ENCODE measurements at regions not wholly inside any gene's neighbourhood (a gene's known extent, or its start where the extent isn't known, plus 50 kb on each side); places are given as distances from the start of the nearest gene placed in this dataset.
"Not testable (repeated sequence)": the region's sequence is repeated elsewhere in the genome, so short reads cannot be mapped to it uniquely, and the experiment has no call there.

GRCh38 chr7:6953138-6953797 is 127.2 kb upstream of the CCZ1B start:
- H3K4me1 ChIP-seq (ENCODE audit: insufficient read depth, low read length); H3K9me3 ChIP-seq (ENCODE audit: low read depth, low read length); H3K4me2 ChIP-seq (ENCODE audit: insufficient read depth, low read length); H3K79me2 ChIP-seq (ENCODE audit: insufficient read depth, low read length); H3K27me3 ChIP-seq (ENCODE audit: insufficient read depth, low read length); H4K20me1 ChIP-seq (ENCODE audit: insufficient read depth, low read length); H3K36me3 ChIP-seq (ENCODE audit: insufficient read depth, low read length); DNase-seq (ENCODE audit: insufficient read length, low spot score, missing footprints); H2AFZ ChIP-seq (ENCODE audit: low read length); H3K27ac ChIP-seq (ENCODE audit: low read depth, low read length); H3K4me3 ChIP-seq (ENCODE audit: insufficient read depth, low read length): not testable (repeated sequence)
- TF ChIP-seq CTCF (IDR thresholded peaks at IDR 0.05; ENCODE audit: extremely low read depth, low read depth, low read length), result peak; percentile 28

- not testable (repeated sequence) for H3K4me1 ChIP-seq (ENCODE audit: insufficient read depth, low read length); H3K27ac ChIP-seq (ENCODE audit: low read depth, low read length); H3K9me3 ChIP-seq (ENCODE audit: low read depth, low read length); H3K4me2 ChIP-seq (ENCODE audit: insufficient read depth, low read length); H2AFZ ChIP-seq (ENCODE audit: low read length); H3K27me3 ChIP-seq (ENCODE audit: insufficient read depth, low read length); H3K36me3 ChIP-seq (ENCODE audit: insufficient read depth, low read length); DNase-seq (ENCODE audit: insufficient read length, low spot score, missing footprints); H3K4me3 ChIP-seq (ENCODE audit: insufficient read depth, low read length); H3K79me2 ChIP-seq (ENCODE audit: insufficient read depth, low read length); H4K20me1 ChIP-seq (ENCODE audit: insufficient read depth, low read length)
These were observed 127.7 kb upstream of the CCZ1B start for GRCh38 chr7:6953798-6954181.

GRCh38 chr7:6955385-6955784 is 129.3 kb upstream of the CCZ1B start:
- not testable (repeated sequence) for H3K4me3 ChIP-seq (ENCODE audit: insufficient read depth, low read length); H3K9me3 ChIP-seq (ENCODE audit: low read depth, low read length); H3K27me3 ChIP-seq (ENCODE audit: insufficient read depth, low read length); DNase-seq (ENCODE audit: insufficient read length, low spot score, missing footprints); H3K79me2 ChIP-seq (ENCODE audit: insufficient read depth, low read length); H3K4me1 ChIP-seq (ENCODE audit: insufficient read depth, low read length); H4K20me1 ChIP-seq (ENCODE audit: insufficient read depth, low read length); H3K27ac ChIP-seq (ENCODE audit: low read depth, low read length); H3K4me2 ChIP-seq (ENCODE audit: insufficient read depth, low read length); H2AFZ ChIP-seq (ENCODE audit: low read length); H3K36me3 ChIP-seq (ENCODE audit: insufficient read depth, low read length)

- H3K4me1 ChIP-seq (ENCODE audit: insufficient read depth, low read length); H3K36me3 ChIP-seq (ENCODE audit: insufficient read depth, low read length); H3K27ac ChIP-seq (ENCODE audit: low read depth, low read length); H2AFZ ChIP-seq (ENCODE audit: low read length); H3K4me3 ChIP-seq (ENCODE audit: insufficient read depth, low read length); H3K4me2 ChIP-seq (ENCODE audit: insufficient read depth, low read length); H4K20me1 ChIP-seq (ENCODE audit: insufficient read depth, low read length); H3K79me2 ChIP-seq (ENCODE audit: insufficient read depth, low read length); DNase-seq (ENCODE audit: insufficient read length, low spot score, missing footprints); H3K9me3 ChIP-seq (ENCODE audit: low read depth, low read length); H3K27me3 ChIP-seq (ENCODE audit: insufficient read depth, low read length): not testable (repeated sequence)
These were observed 130.0 kb upstream of the CCZ1B start for GRCh38 chr7:6955990-6956566.

- H3K36me3 ChIP-seq (ENCODE audit: insufficient read depth, low read length); H2AFZ ChIP-seq (ENCODE audit: low read length); H3K4me3 ChIP-seq (ENCODE audit: insufficient read depth, low read length); H3K27me3 ChIP-seq (ENCODE audit: insufficient read depth, low read length); H3K4me2 ChIP-seq (ENCODE audit: insufficient read depth, low read length); H3K4me1 ChIP-seq (ENCODE audit: insufficient read depth, low read length); H4K20me1 ChIP-seq (ENCODE audit: insufficient read depth, low read length); DNase-seq (ENCODE audit: insufficient read length, low spot score, missing footprints); H3K27ac ChIP-seq (ENCODE audit: low read depth, low read length); H3K79me2 ChIP-seq (ENCODE audit: insufficient read depth, low read length); H3K9me3 ChIP-seq (ENCODE audit: low read depth, low read length): not testable (repeated sequence)
These were observed 132.3 kb upstream of the CCZ1B start for GRCh38 chr7:6958371-6958770.

GRCh38 chr7:6959942-6960341 is 133.9 kb upstream of the CCZ1B start:
- H2AFZ ChIP-seq (ENCODE audit: low read length); H3K4me3 ChIP-seq (ENCODE audit: insufficient read depth, low read length); H3K27me3 ChIP-seq (ENCODE audit: insufficient read depth, low read length); H3K36me3 ChIP-seq (ENCODE audit: insufficient read depth, low read length); DNase-seq (ENCODE audit: insufficient read length, low spot score, missing footprints); H3K4me1 ChIP-seq (ENCODE audit: insufficient read depth, low read length); H4K20me1 ChIP-seq (ENCODE audit: insufficient read depth, low read length); H3K4me2 ChIP-seq (ENCODE audit: insufficient read depth, low read length); H3K79me2 ChIP-seq (ENCODE audit: insufficient read depth, low read length); H3K27ac ChIP-seq (ENCODE audit: low read depth, low read length); H3K9me3 ChIP-seq (ENCODE audit: low read depth, low read length): not testable (repeated sequence)

GRCh38 chr7:6962871-6963270 is 136.8 kb upstream of the CCZ1B start:
- H3K4me2 ChIP-seq (ENCODE audit: insufficient read depth, low read length); H3K36me3 ChIP-seq (ENCODE audit: insufficient read depth, low read length); H4K20me1 ChIP-seq (ENCODE audit: insufficient read depth, low read length); H3K27ac ChIP-seq (ENCODE audit: low read depth, low read length); H3K27me3 ChIP-seq (ENCODE audit: insufficient read depth, low read length); H3K4me1 ChIP-seq (ENCODE audit: insufficient read depth, low read length); H2AFZ ChIP-seq (ENCODE audit: low read length); DNase-seq (ENCODE audit: insufficient read length, low spot score, missing footprints); H3K79me2 ChIP-seq (ENCODE audit: insufficient read depth, low read length); H3K9me3 ChIP-seq (ENCODE audit: low read depth, low read length); H3K4me3 ChIP-seq (ENCODE audit: insufficient read depth, low read length): not testable (repeated sequence)
